Activated CD4-positive, alpha-beta T cell treated with anti-CD3 and anti-CD28 coated beads, Interleukin-2, amount 50 U/mL, for 4 hours (primary cell): ENCODE measurements at regions not wholly inside any gene's neighbourhood (a gene's known extent, or its start where the extent isn't known, plus 50 kb on each side); places are given as distances from the start of the nearest gene placed in this dataset.
"Not testable (repeated sequence)": the region's sequence is repeated elsewhere in the genome, so short reads cannot be mapped to it uniquely, and the experiment has no call there.

Experiments
- DNase-seq, 2 experiments: peaks; one replicate each; pipeline ENCODE4 v3.0.0-alpha.2; 2020

GRCh38 chr14:58731465-58732293 is 93.9 kb downstream of the DACT1 start:
- DNase-seq, result no peak

- no peak for DNase-seq
These were observed 94.6 kb downstream of the DACT1 start for GRCh38 chr14:58732387-58732786.

GRCh38 chr14:58733451-58734208 is 95.9 kb downstream of the DACT1 start:
- DNase-seq, result no peak

- no peak for DNase-seq
These were observed 97.8 kb downstream of the DACT1 start for GRCh38 chr14:58735596-58735995.

GRCh38 chr14:58736606-58737005 is 98.8 kb downstream of the DACT1 start:
- no peak for DNase-seq

- DNase-seq, result no peak
These were observed 99.7 kb downstream of the DACT1 start for GRCh38 chr14:58737511-58737910.

- no peak for DNase-seq
These were observed 100.6 kb downstream of the DACT1 start for GRCh38 chr14:58738189-58738836.

DNA sequence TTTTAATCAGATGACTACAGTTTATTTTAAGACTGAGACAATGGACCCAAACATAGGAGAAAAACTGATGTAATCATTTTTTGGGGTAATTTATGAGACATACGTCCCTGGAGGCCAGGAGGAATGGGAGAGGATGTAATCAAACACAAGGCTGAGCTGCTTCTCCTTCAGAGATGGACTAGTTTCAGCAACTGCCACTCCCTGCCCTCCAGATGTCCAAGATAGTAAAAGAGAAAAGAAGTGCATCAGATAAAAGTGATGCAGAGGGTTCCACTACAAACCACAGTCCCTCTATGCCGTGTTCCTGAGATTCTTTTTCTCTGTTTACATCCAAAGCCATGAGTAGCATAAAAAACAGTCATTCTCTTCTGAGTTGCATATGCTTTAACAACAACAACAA is 101.1 kb downstream of the DACT1 start:
- no peak for DNase-seq

DNA sequence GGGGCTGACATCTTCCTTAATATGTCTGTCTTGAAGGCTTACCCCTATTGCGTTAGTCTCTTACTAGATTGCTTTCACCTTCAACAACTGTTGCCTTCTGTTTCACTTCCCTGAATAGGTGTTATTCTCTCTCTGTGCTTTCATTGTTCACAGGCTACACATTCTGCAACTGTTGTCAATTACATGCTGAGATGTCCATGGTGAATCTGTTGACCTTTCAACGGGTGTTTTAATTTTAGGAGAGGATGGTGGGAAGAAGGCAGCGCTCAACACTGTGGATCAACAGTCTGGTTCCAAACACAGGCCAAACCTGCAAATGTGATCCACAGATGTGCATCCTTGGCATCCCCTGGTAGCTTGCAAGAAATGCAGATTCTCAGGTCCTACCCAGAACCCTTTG is 101.9 kb downstream of the DACT1 start:
- DNase-seq, result no peak

- no peak for DNase-seq
These were observed 102.7 kb downstream of the DACT1 start for GRCh38 chr14:58740379-58740935.

DNA sequence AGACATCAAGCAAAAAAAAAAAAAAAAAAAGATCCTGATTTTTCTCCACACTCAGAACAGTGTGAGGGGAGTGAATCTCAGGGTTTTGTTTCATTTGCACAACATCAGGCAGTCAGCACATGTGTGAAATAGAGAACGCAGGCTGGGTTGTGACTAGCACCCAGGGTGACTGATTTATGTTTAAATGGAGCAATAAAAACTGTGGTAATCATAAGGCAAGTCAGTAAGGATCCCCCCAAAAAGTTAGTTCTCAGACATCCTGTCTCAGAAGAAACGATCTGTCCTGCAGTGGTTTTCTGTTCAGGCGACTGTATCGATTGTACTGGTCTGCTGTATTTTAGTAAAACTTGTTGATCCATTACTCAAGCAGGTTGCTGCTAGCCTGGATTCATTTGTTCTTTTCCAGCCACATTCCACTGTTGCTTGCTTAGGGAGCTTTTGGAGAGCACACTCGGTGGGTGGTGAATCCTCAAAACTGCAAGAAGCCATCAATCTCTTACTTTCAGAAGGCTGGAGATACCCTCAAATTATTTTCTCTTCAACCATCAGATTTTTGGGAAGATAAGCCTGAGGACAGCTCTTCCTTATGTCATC is 107.1 kb downstream of the DACT1 start:
- DNase-seq, result no peak

DNA sequence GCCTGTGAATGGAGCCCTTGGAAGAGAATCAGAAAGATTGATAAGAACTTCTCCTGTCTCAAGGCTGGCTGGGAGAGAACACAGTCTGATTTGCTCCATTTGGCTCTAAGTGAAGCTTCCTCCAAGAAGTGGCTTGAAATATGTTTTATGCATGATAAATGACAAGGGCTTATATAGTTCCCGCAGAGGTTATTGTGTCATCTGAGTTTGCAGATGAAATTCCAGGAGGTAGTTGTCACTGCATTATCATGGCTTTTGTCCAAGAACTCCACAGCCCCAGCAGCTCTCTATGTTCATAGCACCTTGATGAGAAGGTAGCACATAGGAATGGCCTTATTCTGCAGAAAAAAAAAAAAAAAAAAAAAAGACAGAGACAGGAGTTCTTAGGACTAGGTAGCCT is 108.5 kb downstream of the DACT1 start:
- DNase-seq, result no peak

- DNase-seq, result no peak
These were observed 108.9 kb downstream of the DACT1 start for GRCh38 chr14:58746701-58747100.

DNA sequence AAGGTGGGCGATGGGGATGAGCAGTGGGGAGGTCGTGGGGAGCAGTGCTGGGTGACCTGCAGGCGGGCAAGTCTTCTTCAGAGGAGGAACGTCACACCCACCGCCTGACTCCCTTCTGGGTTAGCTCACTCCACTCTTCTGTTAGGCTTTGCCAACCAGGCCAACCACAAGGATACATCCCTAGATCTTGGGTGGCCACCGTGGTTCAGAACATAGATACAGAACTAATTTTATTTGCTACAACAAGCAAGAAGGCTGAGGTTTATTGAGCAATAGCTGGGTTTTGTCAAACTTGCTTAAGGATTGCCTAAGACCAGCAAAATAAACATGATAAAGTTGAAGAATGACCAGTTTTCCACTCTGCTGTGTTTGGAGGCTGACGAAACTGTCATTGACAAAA is 109.4 kb downstream of the DACT1 start:
- no peak for DNase-seq

DNA sequence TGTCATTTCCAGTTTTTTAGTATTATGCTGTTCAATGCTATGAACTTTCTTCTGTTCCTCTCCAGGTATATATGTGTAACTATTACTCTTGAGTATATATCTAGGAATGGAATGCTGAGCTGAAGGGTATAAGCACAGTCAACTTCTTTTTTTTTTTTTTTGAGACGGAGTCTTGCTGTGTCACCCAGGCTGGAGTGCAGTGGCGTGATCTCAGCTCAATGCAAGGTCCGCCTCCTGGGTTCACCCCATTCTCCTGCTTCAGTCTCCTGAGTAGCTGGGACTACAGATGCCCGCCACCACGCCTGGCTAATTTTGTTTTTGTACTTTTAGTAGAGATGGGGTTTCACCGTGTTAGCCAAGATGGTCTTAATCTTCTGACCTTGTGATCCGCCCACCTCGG is 110.5 kb downstream of the DACT1 start:
- DNase-seq, result not testable (repeated sequence)

DNA sequence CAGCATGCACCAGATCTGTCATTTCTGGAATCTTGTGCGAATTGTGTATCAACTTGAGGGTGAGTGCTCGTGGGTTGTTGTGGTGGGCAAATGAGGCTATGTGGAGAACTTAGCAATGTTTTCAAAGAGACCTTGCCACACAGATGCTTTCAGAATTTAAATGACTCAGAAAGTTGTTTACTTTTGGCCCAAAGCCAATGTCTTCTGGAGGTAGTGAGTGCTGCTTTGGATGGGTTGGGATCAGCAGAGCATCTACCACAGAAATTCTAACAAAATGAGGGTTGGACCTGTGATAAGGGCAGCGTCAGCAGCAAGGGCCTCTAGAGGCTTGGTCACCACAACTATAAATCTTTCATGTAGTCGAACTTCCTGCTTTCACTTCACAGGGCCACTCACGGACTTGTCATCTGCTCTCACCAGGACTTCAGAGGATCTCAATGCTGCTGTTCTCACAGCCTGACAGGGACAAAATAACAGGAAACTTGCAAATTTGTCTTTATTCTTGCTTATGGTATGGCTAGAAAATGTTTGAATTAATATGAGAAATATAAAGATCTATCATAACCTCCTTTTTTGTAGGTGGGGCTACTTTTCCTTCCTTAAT is 111.4 kb downstream of the DACT1 start:
- no peak for DNase-seq

DNA sequence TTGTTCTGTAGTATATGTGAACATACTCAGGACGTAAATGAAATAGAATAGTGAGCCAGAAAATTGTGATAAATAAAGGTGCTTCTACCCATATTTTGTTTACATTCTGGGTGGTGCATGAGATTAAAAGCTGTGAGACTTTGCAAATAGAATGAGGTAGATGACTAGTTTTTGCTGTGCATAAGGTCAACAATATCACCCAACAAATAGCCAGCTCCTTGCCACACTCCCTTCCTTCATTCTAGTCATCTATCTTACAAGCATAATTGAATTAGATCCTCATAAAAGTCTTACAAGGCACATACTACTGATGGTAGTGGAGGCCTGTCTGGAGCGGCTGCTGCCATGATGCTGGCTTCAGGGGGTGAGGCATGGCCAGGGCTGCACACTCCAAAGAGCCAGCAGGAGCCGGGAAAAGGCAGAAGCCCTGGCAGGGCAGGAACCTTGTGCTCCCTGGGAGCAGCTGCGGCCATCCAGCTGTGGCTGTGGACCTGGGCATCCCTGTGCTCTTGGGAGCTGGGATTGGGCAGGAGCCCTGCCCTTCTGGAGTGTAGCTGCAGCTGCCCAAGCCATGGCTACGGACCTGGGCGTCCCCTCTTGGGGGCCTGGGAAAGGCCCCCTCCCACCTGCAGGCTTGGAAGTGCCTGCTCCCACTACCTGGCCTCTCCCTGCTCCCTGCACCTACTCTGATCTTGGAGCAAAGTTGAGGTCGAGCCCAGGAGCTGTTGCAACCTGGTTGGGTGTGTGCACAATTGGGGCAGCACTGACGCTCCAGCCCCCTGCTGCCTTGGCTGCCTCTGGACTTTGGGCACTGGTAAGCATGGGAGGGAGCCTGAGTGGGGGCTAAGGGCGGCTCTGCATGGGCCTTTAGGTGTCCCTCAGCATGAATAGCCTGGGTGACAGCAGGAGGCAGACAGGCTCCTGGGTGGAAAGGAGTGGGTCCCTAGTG is 112.8 kb downstream of the DACT1 start:
- DNase-seq, result no peak

DNA sequence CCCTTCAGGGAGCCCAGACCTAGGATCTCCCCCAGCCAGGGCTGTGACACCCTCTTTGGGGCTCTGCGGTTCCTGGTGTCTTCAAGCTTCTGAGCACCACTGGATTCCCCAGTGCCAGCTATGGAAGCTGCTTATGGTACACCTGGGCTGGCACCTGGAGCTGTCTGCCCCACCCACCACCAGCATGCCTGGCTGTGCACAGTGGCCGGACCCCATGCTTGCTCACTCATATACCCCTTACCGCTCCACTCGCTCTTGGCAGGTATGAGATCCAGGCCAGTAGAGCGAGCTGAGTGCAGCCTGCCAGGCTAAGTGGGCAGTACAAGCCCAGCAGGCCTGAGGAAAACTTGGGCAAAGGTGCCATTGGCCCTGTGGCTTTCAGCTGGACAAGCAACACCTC is 114.0 kb downstream of the DACT1 start:
- DNase-seq, result no peak

DNA sequence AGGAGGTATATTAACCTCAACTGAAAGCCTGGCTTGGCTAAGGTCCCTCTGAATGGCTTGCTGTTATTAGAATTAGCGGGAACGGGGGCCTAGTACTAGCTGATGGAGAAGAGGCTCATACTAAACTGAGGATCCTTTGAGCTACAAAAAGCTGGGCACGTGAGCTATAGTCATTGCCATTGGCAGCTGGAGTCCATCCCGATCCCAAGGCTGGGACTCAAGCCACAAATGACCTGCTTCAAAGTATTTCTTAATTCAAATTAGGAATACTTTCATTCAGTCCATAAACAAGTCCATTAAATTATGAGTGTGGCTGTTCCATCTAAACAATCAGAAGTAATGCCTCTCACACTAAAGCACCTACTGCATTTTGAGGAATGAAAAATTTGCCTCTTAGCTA is 114.5 kb downstream of the DACT1 start:
- no peak for DNase-seq

DNA sequence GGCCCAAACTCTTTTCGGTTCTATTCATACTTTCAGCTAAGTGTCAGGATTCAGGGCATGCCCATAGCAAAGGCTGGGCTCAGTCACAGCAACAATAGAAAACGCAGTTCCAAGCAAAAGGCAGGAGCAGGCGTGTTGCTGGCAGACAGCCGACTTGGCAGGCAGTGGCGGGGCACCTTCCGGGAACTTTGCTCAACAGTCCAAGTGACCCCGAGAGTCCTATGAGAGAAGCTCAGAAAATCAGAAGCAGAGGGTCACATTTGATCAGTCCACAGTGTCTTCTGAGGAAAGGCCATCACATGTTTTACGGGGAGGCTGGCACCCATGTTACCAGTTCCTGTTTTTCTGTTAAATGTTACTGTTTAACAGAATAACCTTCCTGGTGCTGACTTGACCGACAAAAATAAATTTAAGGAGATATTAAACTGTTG is 115.0 kb downstream of the DACT1 start:
- no peak for DNase-seq
